GM13976 (cell line): ENCODE measurements at regions not wholly inside any gene's neighbourhood (a gene's known extent, or its start where the extent isn't known, plus 50 kb on each side); places are given as distances from the start of the nearest gene placed in this dataset.

Experiments
- DNase-seq: peaks from one replicate; pipeline ENCODE4 v3.0.0; 2012; ENCODE audit warnings: low spot score
- in situ Hi-C: fragments of 300-500 bp; cut with MboI; formaldehyde crosslinking; loops from one replicate; pipeline ENCODE4 v1.12.0; 2022; ENCODE audit warnings: low sequenced_read_pairs, mixed read lengths, inconsistent platforms; ENCODE audit not compliant: unreplicated experiment
- TF ChIP-seq, protein P1 (sequence below): IDR thresholded peaks from 2 replicates; pipeline ENCODE4 v1.5.1; 2012; ENCODE audit warnings: borderline replicate concordance, mild to moderate bottlenecking; ENCODE audit not compliant: insufficient read depth; ENCODE audit errors: extremely low read depth, missing control alignments, control extremely low read depth

DNA sequence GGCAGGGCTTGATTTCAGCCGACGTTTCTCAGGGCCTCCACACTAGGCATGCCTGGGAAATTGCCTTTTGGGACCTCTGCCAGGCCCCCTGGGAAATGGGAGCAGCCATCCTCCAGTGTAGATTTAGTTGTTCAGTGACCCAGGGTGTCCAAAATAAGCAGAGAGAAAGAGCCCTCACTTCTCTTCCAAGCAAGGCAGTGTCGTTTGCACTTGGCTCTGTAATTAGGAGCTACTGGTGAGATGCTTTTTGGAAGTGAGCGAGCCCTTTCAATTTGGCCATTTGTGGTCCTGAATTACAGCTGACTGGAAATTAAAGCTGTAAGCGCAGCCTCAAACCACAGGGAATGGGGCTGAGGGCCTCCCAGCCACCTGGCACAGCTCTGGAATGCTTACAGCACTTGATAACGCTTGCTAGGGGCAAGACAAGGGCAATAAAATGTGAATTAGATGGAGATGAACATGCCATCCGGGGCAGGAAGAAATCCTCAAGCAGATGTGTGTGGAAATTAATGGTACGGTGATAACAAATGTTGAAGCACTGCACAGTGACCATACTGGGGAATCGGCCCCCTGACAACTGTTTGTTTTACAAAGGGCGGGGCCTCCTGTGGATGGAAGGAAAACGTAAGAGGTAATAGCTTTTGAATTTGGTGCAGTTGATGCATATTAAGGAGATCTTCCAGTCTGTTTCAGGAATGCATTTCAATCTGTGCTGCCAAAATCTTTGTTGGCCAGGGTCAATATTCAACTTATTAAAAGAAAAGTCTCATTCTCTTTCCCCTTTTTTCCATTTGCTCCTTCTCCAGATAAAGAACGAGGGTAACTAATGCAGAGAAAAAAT is 173.1 kb downstream of the UXS1 start:
- TF ChIP-seq, protein P1, sequence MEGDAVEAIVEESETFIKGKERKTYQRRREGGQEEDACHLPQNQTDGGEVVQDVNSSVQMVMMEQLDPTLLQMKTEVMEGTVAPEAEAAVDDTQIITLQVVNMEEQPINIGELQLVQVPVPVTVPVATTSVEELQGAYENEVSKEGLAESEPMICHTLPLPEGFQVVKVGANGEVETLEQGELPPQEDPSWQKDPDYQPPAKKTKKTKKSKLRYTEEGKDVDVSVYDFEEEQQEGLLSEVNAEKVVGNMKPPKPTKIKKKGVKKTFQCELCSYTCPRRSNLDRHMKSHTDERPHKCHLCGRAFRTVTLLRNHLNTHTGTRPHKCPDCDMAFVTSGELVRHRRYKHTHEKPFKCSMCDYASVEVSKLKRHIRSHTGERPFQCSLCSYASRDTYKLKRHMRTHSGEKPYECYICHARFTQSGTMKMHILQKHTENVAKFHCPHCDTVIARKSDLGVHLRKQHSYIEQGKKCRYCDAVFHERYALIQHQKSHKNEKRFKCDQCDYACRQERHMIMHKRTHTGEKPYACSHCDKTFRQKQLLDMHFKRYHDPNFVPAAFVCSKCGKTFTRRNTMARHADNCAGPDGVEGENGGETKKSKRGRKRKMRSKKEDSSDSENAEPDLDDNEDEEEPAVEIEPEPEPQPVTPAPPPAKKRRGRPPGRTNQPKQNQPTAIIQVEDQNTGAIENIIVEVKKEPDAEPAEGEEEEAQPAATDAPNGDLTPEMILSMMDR = no peak
- DNase-seq = no peak
- in situ Hi-C loops = no loop called here

DNA sequence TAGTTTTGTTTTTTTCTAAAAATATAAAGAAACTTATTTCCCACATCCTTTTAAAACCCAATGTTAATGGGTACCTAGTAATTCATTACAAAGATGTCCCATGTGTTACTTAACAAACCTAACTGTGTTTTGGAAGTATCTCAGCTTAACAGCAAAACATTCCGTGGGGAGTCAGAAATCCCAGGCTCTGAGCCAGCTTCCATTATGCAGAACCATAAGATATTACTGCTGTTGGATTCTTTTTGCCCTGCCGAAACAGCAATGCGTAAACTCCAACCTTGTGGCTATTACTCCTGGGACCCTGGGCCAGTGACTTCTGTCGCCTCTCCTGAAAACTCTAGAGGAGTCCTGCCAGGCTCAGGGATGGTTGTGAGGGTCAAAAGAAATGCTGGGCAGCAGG is 174.1 kb downstream of the UXS1 start:
- DNase-seq = no peak
- in situ Hi-C loops = no loop called here
- TF ChIP-seq, protein P1 = no peak

DNA sequence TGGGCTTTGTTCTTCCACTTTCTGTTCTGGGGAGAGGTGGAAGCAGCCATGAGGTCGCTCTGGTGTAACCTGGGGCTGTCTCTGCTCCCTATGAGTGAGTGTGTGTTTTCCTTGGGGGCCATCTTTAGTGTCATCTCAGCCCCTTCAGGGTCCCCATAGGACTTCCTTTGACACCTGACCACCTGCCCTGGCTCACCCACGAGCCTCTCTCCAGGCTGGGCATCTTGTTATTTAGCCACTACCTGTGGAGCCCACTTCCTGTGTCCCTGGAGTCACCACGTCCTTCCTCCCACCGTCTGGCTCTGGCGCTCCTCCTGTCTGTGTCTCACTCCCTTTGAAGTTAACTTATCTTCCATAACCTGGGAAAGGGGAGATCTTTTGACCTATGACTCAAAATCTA is 176.0 kb downstream of the UXS1 start:
- no peak for DNase-seq
- in situ Hi-C loops = no loop called here
- TF ChIP-seq, protein P1 = no peak

DNA sequence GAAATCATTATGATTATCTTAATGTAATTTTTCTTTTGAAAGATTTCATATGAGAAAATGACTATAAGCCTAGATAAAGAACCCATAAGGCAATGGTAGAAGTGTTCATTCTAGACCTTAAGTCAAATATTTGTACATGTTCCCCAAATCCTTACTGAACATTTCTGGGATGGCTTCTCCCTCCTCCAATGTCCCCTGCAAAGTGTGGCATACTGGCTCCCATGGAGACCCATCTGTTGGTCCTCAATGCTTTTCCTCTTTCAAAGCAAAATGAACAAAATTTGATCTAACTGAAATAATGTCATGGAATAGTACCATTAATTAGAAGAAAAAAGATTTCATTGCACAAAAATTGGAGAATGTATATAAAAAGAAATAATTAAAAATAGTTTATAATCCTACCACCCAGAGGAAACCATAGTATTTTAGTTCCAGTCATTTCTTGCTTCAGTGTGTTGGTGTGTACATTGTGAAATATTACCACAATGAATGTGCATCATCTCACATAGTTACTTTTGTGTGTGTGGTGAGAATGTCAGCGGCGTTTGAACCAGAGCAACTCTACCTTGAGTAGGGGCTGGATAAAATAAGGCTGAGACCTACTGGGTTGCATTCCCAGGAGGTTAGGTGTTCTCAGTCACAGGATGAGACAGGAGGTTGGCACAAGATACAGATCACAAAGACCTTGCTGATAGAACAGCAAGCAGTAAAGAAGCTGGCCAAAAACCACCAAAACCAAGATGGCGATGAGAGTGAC is 181.3 kb downstream of the UXS1 start:
- in situ Hi-C loops = no loop called here
- TF ChIP-seq, protein P1 = no peak
- no peak for DNase-seq

DNA sequence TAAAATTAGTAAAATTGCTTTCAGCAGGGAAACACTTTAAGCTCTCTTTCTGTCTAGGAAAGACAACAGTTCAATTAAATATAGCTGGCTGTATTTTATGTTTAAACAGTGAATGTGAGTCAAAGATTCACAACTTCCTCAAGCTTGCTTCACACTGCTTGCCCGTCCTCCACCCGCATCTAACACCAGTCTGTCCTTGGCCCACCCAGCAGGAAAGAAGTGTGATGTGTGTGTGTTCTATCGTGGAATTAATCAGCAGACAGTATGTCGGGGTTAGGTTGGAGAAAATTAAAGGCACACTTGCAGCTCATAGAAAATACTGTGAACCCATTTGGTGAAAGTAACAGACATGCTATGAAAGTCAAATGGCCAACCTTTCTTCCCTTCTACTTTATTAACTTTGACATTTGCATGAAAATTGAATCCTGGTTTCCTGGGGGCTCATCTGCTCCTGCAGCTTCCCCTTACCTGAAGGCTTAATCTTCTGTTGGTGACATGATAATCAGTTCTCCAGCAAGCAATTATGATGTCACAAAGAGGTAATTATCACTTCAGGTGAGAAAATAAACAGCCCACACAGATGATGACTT is 182.0 kb downstream of the UXS1 start:
- no peak for DNase-seq
- TF ChIP-seq, protein P1 = no peak
- in situ Hi-C loops = no loop called here

DNA sequence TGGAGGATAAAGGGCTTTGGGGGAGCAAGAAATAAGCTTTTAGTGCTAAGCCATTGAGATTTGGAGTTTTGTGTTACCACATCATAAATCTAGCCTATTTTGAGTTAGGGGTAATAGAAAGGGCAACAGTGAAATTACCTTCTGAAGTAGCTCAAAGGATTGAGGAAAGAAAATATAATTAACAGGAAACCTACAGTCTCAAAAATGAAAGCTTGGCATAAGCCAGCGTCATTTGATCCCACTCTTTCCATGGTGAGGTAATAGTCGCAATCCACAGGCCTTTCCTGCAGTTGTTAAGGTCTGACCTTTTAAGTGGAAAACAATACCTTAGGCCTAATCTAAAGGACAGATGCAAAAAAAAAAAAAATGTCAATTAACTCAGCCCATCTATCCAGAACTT is 182.7 kb downstream of the UXS1 start:
- in situ Hi-C loops = no loop called here
- TF ChIP-seq, protein P1 = no peak
- DNase-seq = no peak
